Heart left ventricle (tissue), 16 donors: ENCODE measurements at regions not wholly inside any gene's neighbourhood (a gene's known extent, or its start where the extent isn't known, plus 50 kb on each side); places are given as distances from the start of the nearest gene placed in this dataset.

Experiments
- ATAC-seq, 4 donors: fragments of 200-7000 bp; cut with Tn5 transposase; one replicate each; pipeline ENCODE4 v1.9.1; 2020 to 2022; ENCODE audit warnings: moderate library complexity in 4 of 4, mild to moderate bottlenecking in 3 of 4, moderate number of reproducible peaks in 1 of 4
- DNase-seq, 5 donors: peaks; one replicate each; pipeline ENCODE4 v3.0.0-alpha.2; 2020
- H3K27ac ChIP-seq, 12 donors: fragments of 200-600 bp; sonication (generic) in 4 of 12; one replicate each; pipeline versions ENCODE4 v1.5.0 to v1.8.0; 2016 to 2022; ENCODE audit warnings: mild to moderate bottlenecking in 2 of 12
- H3K27me3 ChIP-seq, 9 donors: fragments of 200-600 bp; sonication (generic) in 2 of 9; one replicate each; pipeline versions ENCODE4 v1.5.1 to v1.8.0; 2016 to 2022; ENCODE audit warnings: mild to moderate bottlenecking in 3 of 9
- H3K36me3 ChIP-seq, 9 donors: fragments of 200-600 bp; sonication (generic) in 2 of 9; one replicate each; pipeline versions ENCODE4 v1.5.0 to v1.8.0; 2018 to 2022; ENCODE audit warnings: mild to moderate bottlenecking in 2 of 9
- H3K4me1 ChIP-seq, 12 donors: fragments of 200-600 bp; sonication (generic) in 4 of 12; one replicate each; pipeline versions ENCODE4 v1.5.0 to v1.8.0; 2016 to 2022; ENCODE audit warnings: mild to moderate bottlenecking in 3 of 12
- H3K4me3 ChIP-seq, 12 donors: fragments of 200-600 bp; sonication (generic) in 4 of 12; one replicate each; pipeline versions ENCODE4 v1.5.0 to v1.8.0; 2017 to 2022; ENCODE audit warnings: mild to moderate bottlenecking in 9 of 12, moderate library complexity in 4 of 12
- H3K9me3 ChIP-seq, 12 donors: fragments of 200-600 bp; sonication (generic) in 4 of 12; one replicate each; pipeline versions ENCODE4 v1.5.0 to v1.8.0; 2016 to 2022; ENCODE audit warnings: mild to moderate bottlenecking in 1 of 12
- POLR2A ChIP-seq, 2 donors: fragments of 450-650 bp; IDR thresholded peaks; one replicate each; pipeline ENCODE4 v1.6.1; 2017; ENCODE audit warnings: antibody characterized with exemption in 2 of 2, mild to moderate bottlenecking in 2 of 2, moderate library complexity in 2 of 2
- WGBS, 4 donors: extraction: QIAGEN DNeasy Blood & Tissue Kit in 2 of 4; methylation state at CpG; one replicate each; pipeline versions ENCODE4 v1.1.5 to v1.1.7; 2013 to 2018; 5-methylcytosine and 5-hydroxymethylcytosine counted together
- intact Hi-C, 10 donors: fragments of 100-400 bp; cut with DNase I; formaldehyde crosslinking; loops; one replicate each; pipeline versions ENCODE4 v1.11.1 to v1.14.2; 2022
- TF ChIP-seq, protein P1 (sequence below), 12 donors: fragments of 200-600 bp; sonication (generic) in 4 of 12; IDR thresholded peaks; one replicate each; pipeline versions ENCODE4 v1.5.0 to v1.8.0; 2018 to 2022; ENCODE audit warnings: antibody characterized with exemption in 12 of 12, mild to moderate bottlenecking in 5 of 12
- donor health status: ischemic (EF 13 %, LVEDD 7.1; RV severe dilation, severe dysfunction).
- donor health status: healthy with polysubstance abuse.
- donor health status: DM: no; HTN: yes; CAD: no.
- donor health status: DM: no; HTN: no; CAD: no.
- donor health status: ischemic (EF 25% LVEDD 6.9; RV normal size, moderate dysfunction).
- donor health status: ischemic (EF 25% LVEDD 5.7; RV mildly dilated, moderate dysfunction).
- donor health status: healthy.
- donor health status: DM: yes; HTN: yes; CAD: no.
- donor health status: ischemic (EF 35%, LVEDD 5.7; RV mildly dilated, moderate dysfunction).
- donor health status: nonischemic (EF 11% LVEDD 7.7; RV severe dilation, severe dysfunction).
- donor health status: DM: yes; HTN: yes; CAD: no.
- donor health status: PGD.
- donor health status: ischemic (EF 29% LVEDD 5.4; RV normal size, mild dysfunction).
- donor health status: nonischemic (EF 23%, LVEDD 6.1; RV moderate dilation, normal function).

DNA sequence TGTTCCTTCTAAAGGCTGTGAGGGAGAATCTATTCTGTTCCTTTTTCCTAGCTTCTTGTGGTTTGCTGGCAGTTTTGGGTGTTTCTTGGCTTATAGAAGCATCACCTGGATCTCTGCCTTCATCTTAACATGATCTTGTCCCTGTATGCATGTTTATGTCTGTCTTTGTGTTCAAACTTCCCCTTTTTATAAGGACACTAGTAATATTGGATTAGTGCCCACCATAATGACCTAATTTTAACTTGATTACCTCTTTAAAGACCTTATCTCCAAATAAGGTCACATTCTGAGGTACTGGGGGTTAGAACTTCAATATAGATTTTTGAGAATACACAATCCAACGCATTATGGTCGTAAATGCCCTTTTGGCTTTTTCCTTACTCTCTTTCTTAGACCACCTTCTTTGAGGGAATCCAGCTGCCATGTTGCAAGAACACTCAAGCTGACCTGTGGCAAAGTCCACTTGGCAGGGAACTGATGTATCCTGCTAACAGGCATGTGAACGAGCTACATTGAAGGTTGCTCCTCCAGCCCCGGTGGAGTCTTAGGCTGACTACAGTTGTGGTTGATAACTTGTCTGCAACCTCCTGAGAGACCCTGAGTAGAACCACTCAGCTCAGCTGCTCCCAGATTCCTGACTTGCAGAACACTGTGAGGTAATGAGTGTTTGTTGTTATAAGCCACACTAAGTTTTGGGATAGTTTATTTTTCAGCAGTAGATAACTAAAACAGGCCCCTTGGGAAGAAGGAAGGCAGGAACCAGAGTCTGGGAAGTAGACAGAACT lies 127.1 kb upstream of the OR9Q1 start:
- DNase-seq: no peak
- no peak overlapping the region for H3K4me3 ChIP-seq
- ATAC-seq: no peak
- peaks cover 0 to 7% (median 0%) of the 10 kb centered on the region in 12 donors for H3K9me3 ChIP-seq
- no peak overlapping the region for H3K27ac ChIP-seq
- no peak for TF ChIP-seq POLR2A (IDR thresholded peaks at IDR 0.05)
- TF ChIP-seq, protein P1, sequence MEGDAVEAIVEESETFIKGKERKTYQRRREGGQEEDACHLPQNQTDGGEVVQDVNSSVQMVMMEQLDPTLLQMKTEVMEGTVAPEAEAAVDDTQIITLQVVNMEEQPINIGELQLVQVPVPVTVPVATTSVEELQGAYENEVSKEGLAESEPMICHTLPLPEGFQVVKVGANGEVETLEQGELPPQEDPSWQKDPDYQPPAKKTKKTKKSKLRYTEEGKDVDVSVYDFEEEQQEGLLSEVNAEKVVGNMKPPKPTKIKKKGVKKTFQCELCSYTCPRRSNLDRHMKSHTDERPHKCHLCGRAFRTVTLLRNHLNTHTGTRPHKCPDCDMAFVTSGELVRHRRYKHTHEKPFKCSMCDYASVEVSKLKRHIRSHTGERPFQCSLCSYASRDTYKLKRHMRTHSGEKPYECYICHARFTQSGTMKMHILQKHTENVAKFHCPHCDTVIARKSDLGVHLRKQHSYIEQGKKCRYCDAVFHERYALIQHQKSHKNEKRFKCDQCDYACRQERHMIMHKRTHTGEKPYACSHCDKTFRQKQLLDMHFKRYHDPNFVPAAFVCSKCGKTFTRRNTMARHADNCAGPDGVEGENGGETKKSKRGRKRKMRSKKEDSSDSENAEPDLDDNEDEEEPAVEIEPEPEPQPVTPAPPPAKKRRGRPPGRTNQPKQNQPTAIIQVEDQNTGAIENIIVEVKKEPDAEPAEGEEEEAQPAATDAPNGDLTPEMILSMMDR (IDR thresholded peaks at IDR 0.05): no peak
- H3K27me3 ChIP-seq: peaks cover 0 to 4% (median 0%) of the 10 kb centered on the region in 9 donors
- 54 to 67% (median 65%) methylated on average over 4 of the region's 4 CpGs for WGBS, 4 donors
- intact Hi-C loops: no loop called here
- H3K4me1 ChIP-seq: no peaks in the 10 kb centered on the region
- H3K36me3 ChIP-seq: no peaks in the 10 kb centered on the region

DNA sequence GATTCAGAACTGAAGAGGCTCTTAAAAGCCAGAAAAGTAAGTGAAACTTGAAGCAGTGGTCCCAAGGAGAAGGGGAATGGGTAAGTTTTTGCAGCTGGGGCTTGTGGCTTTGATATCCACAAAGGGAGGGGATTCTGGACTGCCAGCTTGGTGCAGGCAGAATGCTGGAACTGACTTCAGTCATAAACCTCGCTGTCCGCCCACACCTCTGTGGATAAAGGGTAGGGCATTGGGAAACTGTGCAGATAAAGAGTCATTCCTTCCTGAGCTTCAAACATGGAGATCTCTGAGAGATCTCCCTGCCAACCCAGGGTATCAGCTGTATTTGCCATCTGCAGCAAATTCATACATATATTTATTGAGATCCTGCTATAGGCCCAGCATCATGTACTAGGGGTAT lies 124.3 kb upstream of the OR9Q1 start:
- H3K27ac ChIP-seq: no peak overlapping the region
- no peak overlapping the region for H3K4me3 ChIP-seq
- no peaks in the 10 kb centered on the region for H3K36me3 ChIP-seq
- DNase-seq: no peak
- WGBS, 4 donors: 68 to 92% (median 81%) methylated on average over 2 of the region's 2 CpGs
- intact Hi-C loops: no loop called here
- H3K9me3 ChIP-seq: peaks cover 0 to 7% (median 0%) of the 10 kb centered on the region in 12 donors
- no peak for ATAC-seq
- peaks cover 0 to 4% (median 0%) of the 10 kb centered on the region in 9 donors for H3K27me3 ChIP-seq
- H3K4me1 ChIP-seq: peaks cover 0 to 7% (median 0%) of the 10 kb centered on the region in 12 donors
- TF ChIP-seq POLR2A (IDR thresholded peaks at IDR 0.05): no peak
- TF ChIP-seq, protein P1 (IDR thresholded peaks at IDR 0.05): no peak

DNA sequence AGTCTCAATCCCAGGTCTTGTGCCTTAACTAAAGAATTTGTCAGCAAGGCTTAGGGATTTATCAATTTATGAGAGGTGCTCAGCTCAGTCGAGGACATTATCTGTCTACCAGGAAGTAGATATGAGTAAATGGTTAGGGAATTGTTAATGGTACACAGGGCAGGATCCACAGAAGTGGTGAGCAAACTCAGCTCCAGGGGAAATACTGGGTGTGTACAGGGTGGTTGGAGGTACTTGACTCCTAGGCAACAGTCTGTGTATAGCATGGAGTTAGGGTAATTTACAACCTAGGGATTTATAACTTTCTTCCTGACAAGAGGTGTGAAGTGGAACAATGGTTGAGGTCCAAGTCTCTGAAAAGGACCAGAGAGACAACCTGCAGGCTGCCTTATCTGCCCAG lies 123.4 kb upstream of the OR9Q1 start:
- TF ChIP-seq POLR2A (IDR thresholded peaks at IDR 0.05): no peak
- TF ChIP-seq, protein P1 (IDR thresholded peaks at IDR 0.05): no peak
- intact Hi-C loops: no loop called here
- DNase-seq (no peak), ATAC-seq (no peak)
- peaks cover 0 to 4% (median 0%) of the 10 kb centered on the region in 9 donors for H3K27me3 ChIP-seq
- peaks cover 0 to 7% (median 0%) of the 10 kb centered on the region in 12 donors for H3K4me1 ChIP-seq
- no peak overlapping the region for H3K27ac ChIP-seq
- no peak overlapping the region for H3K4me3 ChIP-seq
- H3K9me3 ChIP-seq: peaks cover 0 to under 1% (median 0%) of the 10 kb centered on the region in 12 donors
- 20 to 36% (median 31%) methylated on average over 1 of the region's 1 CpG for WGBS, 4 donors
- H3K36me3 ChIP-seq: no peaks in the 10 kb centered on the region

DNA sequence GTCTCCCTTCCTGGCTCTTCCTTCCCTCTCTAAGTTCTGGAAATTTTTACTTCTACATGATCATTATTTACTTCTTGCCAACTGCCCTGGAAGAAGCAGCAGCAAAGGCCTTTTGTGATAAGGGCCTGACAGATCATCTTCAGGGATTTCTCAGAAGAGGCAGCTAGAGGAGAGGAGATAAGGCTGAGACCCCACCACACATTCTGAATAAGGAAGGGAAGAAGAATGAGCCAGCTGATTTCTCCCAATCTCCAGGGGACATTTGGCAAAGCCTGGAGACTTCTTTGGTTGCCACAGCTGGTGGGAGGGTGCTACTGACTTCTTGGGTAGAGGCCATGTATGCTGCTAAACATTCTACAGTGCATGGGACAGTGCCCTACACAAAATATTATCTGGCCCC lies 122.4 kb upstream of the OR9Q1 start:
- DNase-seq (no peak), ATAC-seq (no peak)
- intact Hi-C loops: no loop called here
- no peak overlapping the region for H3K27ac ChIP-seq
- no peaks in the 10 kb centered on the region for H3K36me3 ChIP-seq
- H3K27me3 ChIP-seq: peaks cover 0 to 2% (median 0%) of the 10 kb centered on the region in 9 donors
- H3K4me1 ChIP-seq: peaks cover 0 to 7% (median 0%) of the 10 kb centered on the region in 12 donors
- no peaks in the 10 kb centered on the region for H3K9me3 ChIP-seq
- no peak overlapping the region for H3K4me3 ChIP-seq
- TF ChIP-seq POLR2A (IDR thresholded peaks at IDR 0.05): no peak
- TF ChIP-seq, protein P1 (IDR thresholded peaks at IDR 0.05): no peak
